ENCODE measurements at regions not wholly inside any gene's neighbourhood (a gene's known extent, or its start where the extent isn't known, plus 50 kb on each side); places are given as distances from the start of the nearest gene placed in this dataset.
"Not testable (repeated sequence)": the region's sequence is repeated elsewhere in the genome, so short reads cannot be mapped to it uniquely, and the experiment has no call there.

GRCh38 chr6:98056955-98057354, 773.9 kb upstream of the MMS22L start:
- H3K27ac ChIP-seq (ENCODE audit: insufficient read depth, low read length, poor library complexity, severe bottlenecking), result no peak overlapping the region
- Mint-ChIP-seq H3K36me3 (no peaks in the 10 kb centered on the region), H3K27ac (no peak overlapping the region), H3K4me1 (no peaks in the 10 kb centered on the region), H3K27me3 (no peaks in the 10 kb centered on the region), H3K9me3 (peaks cover 0 to 3% (median 0%) of the 10 kb centered on the region in 7 donors), H3K4me3 (no peak overlapping the region)
- no peaks in the 10 kb centered on the region for H3K9me3 ChIP-seq (ENCODE audit: control insufficient read depth in 2 of 2, low read length in 2 of 2)
- ATAC-seq (ENCODE audit: low read depth in 2 of 2) (no peak), DNase-seq (no peak)
- H3K36me3 ChIP-seq (ENCODE audit: control insufficient read depth, insufficient read depth, low read length), result no peaks in the 10 kb centered on the region
- H3K4me1 ChIP-seq (ENCODE audit: control insufficient read depth, insufficient read depth, low read length, poor library complexity, severe bottlenecking), result no peaks in the 10 kb centered on the region
- no peak overlapping the region for H3K4me3 ChIP-seq (ENCODE audit: low read depth, low read length)
- no peaks in the 10 kb centered on the region for H3K27me3 ChIP-seq (ENCODE audit: control insufficient read depth, insufficient read depth, low read length)

GRCh38 chr6:98067375-98067774, 767.0 kb upstream of the POU3F2 start:
- Mint-ChIP-seq H3K36me3 (no peaks in the 10 kb centered on the region), H3K4me1 (no peaks in the 10 kb centered on the region), H3K27ac (no peak overlapping the region), H3K27me3 (no peaks in the 10 kb centered on the region), H3K4me3 (no peak overlapping the region), H3K9me3 (peaks cover 1 to 13% (median 4%) of the 10 kb centered on the region in 7 donors)
- ATAC-seq (ENCODE audit: low read depth in 2 of 2) (no peak), DNase-seq (no peak)
- H3K27ac ChIP-seq (ENCODE audit: insufficient read depth, low read length, poor library complexity, severe bottlenecking), result no peak overlapping the region
- H3K9me3 ChIP-seq (ENCODE audit: control insufficient read depth in 2 of 2, low read length in 2 of 2), result peaks cover 0 to 2% of the 10 kb centered on the region in 2 experiments
- H3K27me3 ChIP-seq (ENCODE audit: control insufficient read depth, insufficient read depth, low read length), result no peaks in the 10 kb centered on the region
- no peaks in the 10 kb centered on the region for H3K4me1 ChIP-seq (ENCODE audit: control insufficient read depth, insufficient read depth, low read length, poor library complexity, severe bottlenecking)
- no peaks in the 10 kb centered on the region for H3K36me3 ChIP-seq (ENCODE audit: control insufficient read depth, insufficient read depth, low read length)
- H3K4me3 ChIP-seq (ENCODE audit: low read depth, low read length), result no peak overlapping the region

DNA sequence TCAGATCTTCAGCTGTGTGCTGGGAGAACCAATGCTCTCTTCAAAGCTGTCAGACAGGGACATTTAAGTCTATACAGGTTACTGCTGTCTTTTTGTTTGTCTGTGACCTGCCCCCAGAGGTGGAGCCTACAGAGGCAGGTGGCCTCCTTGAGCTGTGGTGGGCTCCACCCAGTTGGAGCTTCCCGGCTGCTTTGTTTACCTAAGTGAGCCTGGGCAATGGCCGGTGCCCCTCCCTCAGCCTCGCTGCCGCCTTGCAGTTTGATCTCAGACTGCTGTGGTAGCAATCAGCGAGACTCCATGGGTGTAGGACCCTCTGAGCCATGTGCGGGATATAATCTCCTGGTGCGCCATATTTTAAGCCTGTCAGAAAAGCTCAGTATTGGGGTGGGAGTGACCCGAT, 745.8 kb upstream of the POU3F2 start:
- H3K27ac Mint-ChIP-seq; H3K27ac ChIP-seq (ENCODE audit: insufficient read depth, low read length, poor library complexity, severe bottlenecking); H3K27me3 Mint-ChIP-seq; H3K4me1 ChIP-seq (ENCODE audit: control insufficient read depth, insufficient read depth, low read length, poor library complexity, severe bottlenecking); H3K9me3 ChIP-seq (ENCODE audit: control insufficient read depth in 2 of 2, low read length in 2 of 2); H3K4me1 Mint-ChIP-seq; ATAC-seq (ENCODE audit: low read depth in 2 of 2); H3K36me3 Mint-ChIP-seq; H3K36me3 ChIP-seq (ENCODE audit: control insufficient read depth, insufficient read depth, low read length); H3K27me3 ChIP-seq (ENCODE audit: control insufficient read depth, insufficient read depth, low read length); H3K4me3 ChIP-seq (ENCODE audit: low read depth, low read length); DNase-seq; H3K4me3 Mint-ChIP-seq: not testable (repeated sequence)
- H3K9me3 Mint-ChIP-seq, result peaks cover 0 to 22% (median 8%) of the 10 kb centered on the region in 7 donors

- Mint-ChIP-seq H3K36me3 (no peaks in the 10 kb centered on the region), H3K9me3 (peaks cover 0 to 17% (median 3%) of the 10 kb centered on the region in 7 donors), H3K4me3 (no peak overlapping the region), H3K27ac (no peak overlapping the region), H3K27me3 (no peaks in the 10 kb centered on the region), H3K4me1 (no peaks in the 10 kb centered on the region)
- H3K4me1 ChIP-seq (ENCODE audit: control insufficient read depth, insufficient read depth, low read length, poor library complexity, severe bottlenecking), result no peaks in the 10 kb centered on the region
- H3K27me3 ChIP-seq (ENCODE audit: control insufficient read depth, insufficient read depth, low read length), result no peaks in the 10 kb centered on the region
- no peak overlapping the region for H3K4me3 ChIP-seq (ENCODE audit: low read depth, low read length)
- no peak overlapping the region for H3K27ac ChIP-seq (ENCODE audit: insufficient read depth, low read length, poor library complexity, severe bottlenecking)
- DNase-seq (no peak), ATAC-seq (ENCODE audit: low read depth in 2 of 2) (no peak)
- no peaks in the 10 kb centered on the region for H3K9me3 ChIP-seq (ENCODE audit: control insufficient read depth in 2 of 2, low read length in 2 of 2)
- H3K36me3 ChIP-seq (ENCODE audit: control insufficient read depth, insufficient read depth, low read length), result no peaks in the 10 kb centered on the region
Measured at GRCh38 chr6:98092331-98092730, 742.0 kb upstream of the POU3F2 start.

- no peaks in the 10 kb centered on the region for H3K27me3 Mint-ChIP-seq
- no peak overlapping the region for H3K4me3 Mint-ChIP-seq
- H3K4me1 ChIP-seq (ENCODE audit: control insufficient read depth, insufficient read depth, low read length, poor library complexity, severe bottlenecking), result no peaks in the 10 kb centered on the region
- no peaks in the 10 kb centered on the region for H3K27me3 ChIP-seq (ENCODE audit: control insufficient read depth, insufficient read depth, low read length)
- H3K4me1 Mint-ChIP-seq, result no peaks in the 10 kb centered on the region
- no peak for DNase-seq
- H3K27ac ChIP-seq (ENCODE audit: insufficient read depth, low read length, poor library complexity, severe bottlenecking), result no peak overlapping the region
- no peaks in the 10 kb centered on the region for H3K9me3 ChIP-seq (ENCODE audit: control insufficient read depth in 2 of 2, low read length in 2 of 2)
- ATAC-seq (ENCODE audit: low read depth in 2 of 2), result no peak
- no peak overlapping the region for H3K27ac Mint-ChIP-seq
- H3K36me3 ChIP-seq (ENCODE audit: control insufficient read depth, insufficient read depth, low read length), result no peaks in the 10 kb centered on the region
- peaks cover 0 to 11% (median 3%) of the 10 kb centered on the region in 7 donors for H3K9me3 Mint-ChIP-seq
- H3K4me3 ChIP-seq (ENCODE audit: low read depth, low read length), result no peak overlapping the region
- H3K36me3 Mint-ChIP-seq, result no peaks in the 10 kb centered on the region
Measured at GRCh38 chr6:98094696-98095095, 739.7 kb upstream of the POU3F2 start.

- no peak overlapping the region for H3K4me3 ChIP-seq (ENCODE audit: low read depth, low read length)
- H3K9me3 Mint-ChIP-seq, result peaks cover 4 to 49% (median 11%) of the 10 kb centered on the region in 7 donors
Measured at GRCh38 chr6:98107801-98108200, 726.6 kb upstream of the POU3F2 start.

GRCh38 chr6:98116455-98116854, 717.9 kb upstream of the POU3F2 start:
- H3K4me1 Mint-ChIP-seq, result no peaks in the 10 kb centered on the region

More at GRCh38 chr6:98107801-98108200, 726.6 kb upstream of the POU3F2 start:
- ATAC-seq (ENCODE audit: low read depth in 2 of 2) (no peak), DNase-seq (no peak)
- Histone ChIP-seq H3K9me3 (ENCODE audit: control insufficient read depth in 2 of 2, low read length in 2 of 2) (peaks cover 0 to 2% of the 10 kb centered on the region in 2 experiments), H3K36me3 (ENCODE audit: control insufficient read depth, insufficient read depth, low read length) (no peaks in the 10 kb centered on the region), H3K4me1 (ENCODE audit: control insufficient read depth, insufficient read depth, low read length, poor library complexity, severe bottlenecking) (no peaks in the 10 kb centered on the region), H3K27ac (ENCODE audit: insufficient read depth, low read length, poor library complexity, severe bottlenecking) (no peak overlapping the region), H3K27me3 (ENCODE audit: control insufficient read depth, insufficient read depth, low read length) (no peaks in the 10 kb centered on the region)
- H3K4me3 Mint-ChIP-seq, result no peak overlapping the region
- H3K27ac Mint-ChIP-seq, result no peak overlapping the region
- H3K4me1 Mint-ChIP-seq, result no peaks in the 10 kb centered on the region
- H3K27me3 Mint-ChIP-seq, result no peaks in the 10 kb centered on the region
- H3K36me3 Mint-ChIP-seq, result no peaks in the 10 kb centered on the region

GRCh38 chr6:98117068-98117467, 717.3 kb upstream of the POU3F2 start:
- Mint-ChIP-seq H3K36me3 (no peaks in the 10 kb centered on the region), H3K27ac (no peak overlapping the region), H3K4me3 (no peak overlapping the region), H3K4me1 (no peaks in the 10 kb centered on the region), H3K27me3 (no peaks in the 10 kb centered on the region), H3K9me3 (peaks cover 0 to 5% (median 1%) of the 10 kb centered on the region in 7 donors)
- Histone ChIP-seq H3K4me3 (ENCODE audit: low read depth, low read length) (no peak overlapping the region), H3K9me3 (ENCODE audit: control insufficient read depth in 2 of 2, low read length in 2 of 2) (no peaks in the 10 kb centered on the region), H3K27me3 (ENCODE audit: control insufficient read depth, insufficient read depth, low read length) (no peaks in the 10 kb centered on the region), H3K27ac (ENCODE audit: insufficient read depth, low read length, poor library complexity, severe bottlenecking) (no peak overlapping the region), H3K4me1 (ENCODE audit: control insufficient read depth, insufficient read depth, low read length, poor library complexity, severe bottlenecking) (no peaks in the 10 kb centered on the region), H3K36me3 (ENCODE audit: control insufficient read depth, insufficient read depth, low read length) (no peaks in the 10 kb centered on the region)
- ATAC-seq (ENCODE audit: low read depth in 2 of 2) (no peak), DNase-seq (no peak)

More at GRCh38 chr6:98116455-98116854, 717.9 kb upstream of the POU3F2 start:
- Histone ChIP-seq H3K9me3 (ENCODE audit: control insufficient read depth in 2 of 2, low read length in 2 of 2) (no peaks in the 10 kb centered on the region), H3K27ac (ENCODE audit: insufficient read depth, low read length, poor library complexity, severe bottlenecking) (no peak overlapping the region), H3K27me3 (ENCODE audit: control insufficient read depth, insufficient read depth, low read length) (no peaks in the 10 kb centered on the region), H3K36me3 (ENCODE audit: control insufficient read depth, insufficient read depth, low read length) (no peaks in the 10 kb centered on the region), H3K4me3 (ENCODE audit: low read depth, low read length) (no peak overlapping the region), H3K4me1 (ENCODE audit: control insufficient read depth, insufficient read depth, low read length, poor library complexity, severe bottlenecking) (no peaks in the 10 kb centered on the region)
- H3K9me3 Mint-ChIP-seq, result peaks cover 0 to 11% (median 1%) of the 10 kb centered on the region in 7 donors
- DNase-seq (no peak), ATAC-seq (ENCODE audit: low read depth in 2 of 2) (no peak)
- no peaks in the 10 kb centered on the region for H3K27me3 Mint-ChIP-seq
- no peaks in the 10 kb centered on the region for H3K36me3 Mint-ChIP-seq
- H3K27ac Mint-ChIP-seq, result no peak overlapping the region
- H3K4me3 Mint-ChIP-seq, result no peak overlapping the region

Data from CD4-positive, CD25-positive, alpha-beta regulatory T cell (primary cell).